Activated CD8-positive, alpha-beta memory T cell treated with anti-CD3 and anti-CD28 coated beads for 24 hours (primary cell): ENCODE measurements at regions not wholly inside any gene's neighbourhood (a gene's known extent, or its start where the extent isn't known, plus 50 kb on each side); places are given as distances from the start of the nearest gene placed in this dataset.
"Not testable (repeated sequence)": the region's sequence is repeated elsewhere in the genome, so short reads cannot be mapped to it uniquely, and the experiment has no call there.

ENCODE experiments used
- DNase-seq: peaks from one replicate; pipeline ENCODE4 v3.0.0-alpha.2; 2020

DNA sequence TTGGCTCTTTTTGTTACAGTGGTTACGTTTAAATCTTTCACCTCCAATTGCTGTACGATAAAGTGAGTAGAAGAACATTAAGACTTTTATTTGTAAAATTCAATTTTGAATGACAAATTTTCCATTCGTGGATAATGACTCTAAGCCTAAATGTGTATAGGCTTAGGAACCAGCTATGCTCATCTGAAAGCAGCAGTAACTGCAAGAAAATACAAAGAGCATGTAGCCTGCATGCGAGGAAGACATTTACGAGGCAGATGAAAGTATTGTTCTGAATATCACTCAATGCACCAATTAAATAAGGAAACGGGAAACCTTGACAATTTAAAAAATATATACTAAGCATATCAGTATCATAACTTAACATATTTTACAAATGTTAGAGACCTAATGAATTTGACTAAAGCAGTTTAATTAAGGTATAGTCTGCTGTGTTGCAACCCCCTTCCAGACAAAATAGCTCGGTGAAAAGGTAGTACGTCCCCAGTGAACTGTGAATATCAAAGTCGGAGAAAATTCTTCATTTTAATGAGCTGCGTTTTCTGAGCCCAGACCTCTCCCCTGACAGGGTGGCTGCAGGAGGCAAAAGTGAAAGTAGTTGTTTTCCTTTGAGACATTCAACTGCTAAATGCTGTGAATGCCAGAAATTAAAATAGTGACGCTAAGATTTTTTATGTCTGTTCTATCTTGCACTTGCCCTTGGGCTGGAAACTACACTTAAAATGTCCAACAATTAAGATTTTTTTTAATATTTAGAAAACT lies 1236.5 kb upstream of the TENM3 start:
- DNase-seq = no peak

DNA sequence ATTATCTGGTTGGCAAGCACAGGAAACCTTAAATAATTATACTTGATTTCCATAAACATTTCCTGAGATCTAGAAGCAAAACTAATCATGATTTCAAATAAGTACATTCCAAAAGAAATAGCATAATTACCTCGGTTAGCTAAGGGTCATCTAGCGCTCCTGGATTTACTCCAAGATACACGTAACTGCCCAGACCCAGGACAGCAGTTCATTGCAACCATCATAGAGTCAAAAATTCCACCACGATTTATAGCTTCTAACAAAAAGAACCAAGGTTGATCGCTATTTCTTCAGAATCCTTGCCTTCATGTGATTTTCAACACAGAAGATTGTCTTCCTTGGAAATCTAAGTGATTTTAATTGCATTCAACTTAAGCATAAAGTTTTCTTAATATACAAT lies 1235.5 kb upstream of the TENM3 start:
- no peak for DNase-seq

GRCh38 chr4:181008164-181008563 lies 1235.0 kb upstream of the TENM3 start:
- no peak for DNase-seq

- no peak for DNase-seq
These were observed 1230.0 kb upstream of the TENM3 start for GRCh38 chr4:181013162-181013561.

- no peak for DNase-seq
These were observed 1226.2 kb upstream of the TENM3 start for GRCh38 chr4:181017038-181017437.

DNA sequence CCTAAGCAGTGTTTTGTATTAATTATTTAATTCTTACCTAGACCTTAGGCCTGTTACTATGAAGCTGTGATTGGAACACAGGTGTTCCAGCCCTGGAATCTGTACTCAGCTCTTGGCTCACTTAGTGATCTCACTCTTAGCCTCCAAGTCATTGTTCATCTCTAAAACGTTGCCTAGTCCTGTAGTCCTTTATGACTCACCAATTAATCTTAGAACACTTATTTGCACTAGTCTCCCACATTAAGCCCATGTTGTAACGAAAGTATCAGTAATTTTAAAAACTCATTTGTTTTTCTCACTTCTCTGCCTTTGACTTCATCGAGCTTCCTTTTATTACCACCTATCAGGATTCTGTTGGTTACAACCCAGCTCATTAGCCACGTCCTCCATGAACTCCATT lies 1224.7 kb upstream of the TENM3 start:
- DNase-seq = no peak

DNA sequence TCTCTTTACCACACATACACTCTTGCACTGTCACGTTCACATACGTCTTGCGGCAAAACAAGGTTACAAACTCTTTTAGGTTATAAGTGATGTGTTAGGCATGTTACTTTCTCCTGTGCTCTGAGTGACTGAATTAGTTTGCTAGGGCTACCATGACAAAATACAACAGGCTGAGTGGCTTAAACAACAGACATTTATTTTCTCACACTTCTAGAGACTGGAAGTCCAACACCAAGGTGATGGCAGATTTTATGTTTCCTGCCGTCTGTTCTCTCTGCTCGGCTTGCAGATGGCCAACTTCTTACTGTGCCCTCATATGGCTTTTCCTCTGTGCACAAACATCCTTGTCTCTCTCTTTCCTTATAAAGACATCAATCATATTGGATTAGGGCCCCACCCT lies 1224.3 kb upstream of the TENM3 start:
- no peak for DNase-seq

- no peak for DNase-seq
These were observed 1222.7 kb upstream of the TENM3 start for GRCh38 chr4:181020456-181020855.

DNA sequence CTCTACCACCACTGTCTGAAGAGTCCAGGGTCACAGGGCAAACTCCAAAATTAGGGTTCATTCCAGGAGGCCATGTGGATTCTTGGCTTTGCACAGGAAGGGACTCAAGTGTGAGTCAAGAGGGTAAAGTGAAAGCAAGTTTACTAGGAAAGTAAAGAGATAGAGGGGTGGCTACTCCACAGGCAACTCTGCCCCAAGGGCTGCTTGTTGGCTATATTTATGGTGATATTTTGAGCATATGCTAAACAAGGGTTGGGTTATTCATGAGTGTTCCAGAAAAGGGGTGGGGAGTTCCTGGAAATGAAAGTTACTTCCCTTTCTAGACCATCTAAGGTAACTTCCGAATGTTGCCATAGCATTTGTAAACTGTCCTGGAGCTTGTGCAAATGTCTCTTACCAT lies 1222.0 kb upstream of the TENM3 start:
- DNase-seq = no peak

- not testable (repeated sequence) for DNase-seq
These were observed 1212.9 kb upstream of the TENM3 start for GRCh38 chr4:181030135-181030921.

DNA sequence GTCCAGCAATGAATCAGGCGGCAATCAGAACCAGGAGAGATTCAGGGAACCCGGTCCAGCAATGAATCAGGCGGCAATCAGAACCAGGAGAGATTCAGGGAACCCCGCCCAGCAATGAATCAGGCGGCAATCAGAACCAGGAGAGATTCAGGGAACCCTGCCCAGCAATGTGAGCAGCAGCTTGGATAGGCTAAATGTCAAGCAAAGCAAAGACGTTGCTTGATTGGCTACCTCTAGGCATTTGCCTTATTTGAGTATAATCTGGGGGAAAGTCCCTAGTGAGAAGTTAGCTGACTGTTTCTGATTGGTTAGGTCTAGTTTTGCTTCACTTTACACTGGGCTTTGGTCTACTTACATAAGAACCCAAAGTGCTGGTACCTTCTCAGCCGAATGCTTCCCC lies 1212.2 kb upstream of the TENM3 start:
- DNase-seq = no peak

- no peak for DNase-seq
These were observed 1199.7 kb upstream of the TENM3 start for GRCh38 chr4:181043486-181043885.

- no peak for DNase-seq
These were observed 1196.4 kb upstream of the TENM3 start for GRCh38 chr4:181046809-181047208.

- DNase-seq = no peak
These were observed 1191.3 kb upstream of the TENM3 start for GRCh38 chr4:181051931-181052330.

DNA sequence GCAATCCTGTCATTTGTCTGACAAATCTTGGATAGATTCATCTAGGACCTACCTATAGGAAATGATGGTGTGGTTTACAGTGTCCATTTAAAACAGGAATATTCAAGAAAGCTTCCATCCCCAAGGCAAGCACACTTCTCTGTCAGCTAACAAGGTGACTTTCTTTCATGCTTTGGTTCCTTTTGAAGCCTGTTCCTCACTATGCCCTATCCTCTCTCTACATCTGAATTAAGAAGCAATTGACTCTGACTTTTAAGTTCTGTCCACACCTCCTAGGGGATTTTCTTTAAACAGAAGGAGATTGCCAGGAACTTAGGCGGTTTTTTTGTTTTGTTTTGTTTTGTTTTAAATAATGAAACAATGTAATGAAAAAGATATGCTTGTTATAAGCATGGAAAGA lies 1181.4 kb upstream of the TENM3 start:
- no peak for DNase-seq

DNA sequence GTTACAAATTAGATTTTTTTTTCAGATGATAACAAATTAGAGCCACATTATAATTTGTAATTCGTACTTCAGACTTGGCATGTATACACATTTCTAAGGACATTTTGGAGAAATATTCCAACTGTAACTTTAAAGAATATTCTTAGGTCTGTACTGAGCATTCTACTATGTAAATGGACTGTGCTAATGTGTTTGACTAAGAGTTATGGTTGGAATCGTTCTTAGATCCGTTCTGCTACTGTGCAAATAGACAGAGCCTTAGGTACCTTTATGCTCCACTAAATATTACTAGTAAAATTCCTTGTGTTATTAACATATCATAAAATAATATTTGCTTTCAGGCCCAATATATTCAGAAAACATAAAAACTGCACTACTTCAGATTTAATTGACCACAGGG lies 1180.0 kb upstream of the TENM3 start:
- no peak for DNase-seq

- no peak for DNase-seq
These were observed 1165.9 kb upstream of the TENM3 start for GRCh38 chr4:181077341-181077740.

GRCh38 chr4:181078196-181078595 lies 1165.0 kb upstream of the TENM3 start:
- no peak for DNase-seq

GRCh38 chr4:181083757-181084361 lies 1159.3 kb upstream of the TENM3 start:
- no peak for DNase-seq

DNA sequence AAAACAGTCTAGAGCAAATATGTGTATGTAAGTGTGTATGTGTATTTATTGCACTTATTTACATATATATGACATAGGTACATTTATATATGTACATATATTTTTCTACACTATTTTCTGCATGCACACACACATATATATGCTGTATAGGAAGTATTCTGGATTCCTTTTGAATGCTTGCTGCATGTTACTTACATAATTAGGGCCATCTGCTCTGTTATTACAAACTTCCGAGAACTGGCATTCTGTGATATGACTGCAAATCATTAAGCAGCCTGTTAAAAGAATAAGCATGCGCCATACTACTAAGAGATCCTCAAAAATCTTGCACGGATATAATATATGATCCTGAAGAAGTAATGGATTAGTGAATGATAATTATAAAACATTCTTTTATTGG lies 1157.6 kb upstream of the TENM3 start:
- no peak for DNase-seq

DNA sequence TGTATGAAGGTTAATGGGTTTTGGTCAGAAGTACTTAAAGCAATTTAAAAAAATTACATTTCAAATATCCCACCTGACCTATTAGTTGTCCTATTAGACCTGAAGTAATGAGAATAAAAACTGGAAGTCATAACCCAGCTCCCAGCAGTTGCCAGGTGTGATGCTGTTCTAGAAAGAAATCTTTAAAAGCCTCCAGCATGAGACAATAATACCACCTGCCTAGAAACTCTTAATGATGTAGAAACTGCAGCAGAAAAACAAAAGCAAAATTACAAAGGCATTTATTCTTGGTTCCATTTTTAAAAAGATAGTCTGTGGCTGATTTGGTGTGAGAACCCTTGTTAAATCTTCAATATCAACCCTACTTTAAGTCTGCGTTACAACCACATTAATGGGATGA lies 1137.7 kb upstream of the TENM3 start:
- DNase-seq = no peak

GRCh38 chr4:181106398-181106797 lies 1136.8 kb upstream of the TENM3 start:
- DNase-seq = no peak

GRCh38 chr4:181108237-181108636 lies 1135.0 kb upstream of the TENM3 start:
- no peak for DNase-seq

- DNase-seq = no peak
These were observed 1124.0 kb upstream of the TENM3 start for GRCh38 chr4:181119186-181119585.
